Glutamatergic neuron (in vitro differentiated cells): ENCODE measurements at regions not wholly inside any gene's neighbourhood (a gene's known extent, or its start where the extent isn't known, plus 50 kb on each side); places are given as distances from the start of the nearest gene placed in this dataset.

ENCODE experiments used
- DNase-seq: peaks from one replicate; pipeline ENCODE4 v3.0.0; 2022
- H3K27ac Mint-ChIP-seq: one replicate; pipeline ENCODE4 v1.8.0; 2020; ENCODE audit warnings: mild to moderate bottlenecking, mixed read lengths, inconsistent platforms; ENCODE audit not compliant: unreplicated experiment
- H3K27me3 Mint-ChIP-seq: one replicate; pipeline ENCODE4 v1.8.0; 2020; ENCODE audit warnings: mild to moderate bottlenecking, moderate library complexity, mixed read lengths, inconsistent platforms; ENCODE audit not compliant: unreplicated experiment
- H3K36me3 Mint-ChIP-seq: one replicate; pipeline ENCODE4 v1.8.0; 2020; ENCODE audit warnings: mild to moderate bottlenecking, mixed read lengths, inconsistent platforms; ENCODE audit not compliant: unreplicated experiment
- H3K4me1 Mint-ChIP-seq: one replicate; pipeline ENCODE4 v1.8.0; 2020; ENCODE audit warnings: mild to moderate bottlenecking, low read depth, mixed read lengths, inconsistent platforms; ENCODE audit not compliant: unreplicated experiment
- H3K4me3 Mint-ChIP-seq: one replicate; pipeline ENCODE4 v1.8.0; 2020; ENCODE audit warnings: mild to moderate bottlenecking, mixed read lengths, inconsistent platforms; ENCODE audit not compliant: unreplicated experiment
- H3K9me3 Mint-ChIP-seq: one replicate; pipeline ENCODE4 v1.8.0; 2020; ENCODE audit warnings: mild to moderate bottlenecking, moderate library complexity, mixed read lengths, inconsistent platforms; ENCODE audit not compliant: unreplicated experiment
- CTCF ChIP-seq: fragments of 200-600 bp; sonication (generic); IDR thresholded peaks from one replicate; pipeline ENCODE4 v1.5.0; 2021; ENCODE audit not compliant: partially characterized antibody, unreplicated experiment

GRCh38 chr15:77710637-77711036, 77.9 kb upstream of the LINGO1 start:
- Mint-ChIP-seq H3K36me3 (no peaks in the 10 kb centered on the region), H3K4me1 (peaks cover 4% of the 10 kb centered on the region), H3K27ac (no peak overlapping the region), H3K4me3 (no peak overlapping the region), H3K27me3 (peaks cover 15% of the 10 kb centered on the region), H3K9me3 (peaks cover 10% of the 10 kb centered on the region)
- TF ChIP-seq CTCF, result no peak
- no peak for DNase-seq

- Mint-ChIP-seq H3K36me3 (no peaks in the 10 kb centered on the region), H3K27me3 (peaks cover 13% of the 10 kb centered on the region), H3K4me3 (no peak overlapping the region), H3K27ac (no peak overlapping the region), H3K9me3 (peaks cover 10% of the 10 kb centered on the region), H3K4me1 (peaks cover 4% of the 10 kb centered on the region)
- DNase-seq, result no peak
- TF ChIP-seq CTCF, result no peak
Observed at GRCh38 chr15:77710206-77710605, 77.5 kb upstream of the LINGO1 start.

- Mint-ChIP-seq H3K27me3 (peaks cover 13% of the 10 kb centered on the region), H3K36me3 (no peaks in the 10 kb centered on the region), H3K4me3 (no peak overlapping the region), H3K9me3 (peaks cover 9% of the 10 kb centered on the region), H3K4me1 (peaks cover 2% of the 10 kb centered on the region), H3K27ac (no peak overlapping the region)
- TF ChIP-seq CTCF, result no peak
- DNase-seq, result no peak
Observed at GRCh38 chr15:77709135-77709886, 76.6 kb upstream of the LINGO1 start.

- H3K27me3 Mint-ChIP-seq, result peaks cover 9% of the 10 kb centered on the region
Observed at GRCh38 chr15:77706482-77707244, 74.0 kb upstream of the LINGO1 start.

More at GRCh38 chr15:77706482-77707244, 74.0 kb upstream of the LINGO1 start:
- TF ChIP-seq CTCF, result no peak
- no peak overlapping the region for H3K27ac Mint-ChIP-seq
- H3K36me3 Mint-ChIP-seq, result no peaks in the 10 kb centered on the region
- DNase-seq, result no peak
- H3K9me3 Mint-ChIP-seq, result peaks cover 10% of the 10 kb centered on the region
- H3K4me1 Mint-ChIP-seq, result peaks cover 2% of the 10 kb centered on the region
- no peak overlapping the region for H3K4me3 Mint-ChIP-seq
